OCI-LY7 (cell line): ENCODE measurements at regions not wholly inside any gene's neighbourhood (a gene's known extent, or its start where the extent isn't known, plus 50 kb on each side); places are given as distances from the start of the nearest gene placed in this dataset.

Experiments
- EZH2phosphoT487 ChIP-seq: fragments of 200-600 bp; sonication (generic); IDR thresholded peaks from 2 replicates; pipeline ENCODE4 v1.6.1; 2018; ENCODE audit warnings: low read depth, borderline replicate concordance, mild to moderate bottlenecking, mixed run types, antibody characterized with exemption, low read length, moderate library complexity, mixed read lengths
- TF ChIP-seq, protein P1 (sequence below): fragments of 200-600 bp; sonication (generic); conservative IDR thresholded peaks from 2 replicates; pipeline ENCODE4 v1.5.1; 2014; ENCODE audit warnings: mild to moderate bottlenecking, antibody characterized with exemption, low read length, moderate library complexity, mixed read lengths

GRCh38 chr7:119482671-119483070 is 790.3 kb upstream of the KCND2 start:
- TF ChIP-seq, protein P1, sequence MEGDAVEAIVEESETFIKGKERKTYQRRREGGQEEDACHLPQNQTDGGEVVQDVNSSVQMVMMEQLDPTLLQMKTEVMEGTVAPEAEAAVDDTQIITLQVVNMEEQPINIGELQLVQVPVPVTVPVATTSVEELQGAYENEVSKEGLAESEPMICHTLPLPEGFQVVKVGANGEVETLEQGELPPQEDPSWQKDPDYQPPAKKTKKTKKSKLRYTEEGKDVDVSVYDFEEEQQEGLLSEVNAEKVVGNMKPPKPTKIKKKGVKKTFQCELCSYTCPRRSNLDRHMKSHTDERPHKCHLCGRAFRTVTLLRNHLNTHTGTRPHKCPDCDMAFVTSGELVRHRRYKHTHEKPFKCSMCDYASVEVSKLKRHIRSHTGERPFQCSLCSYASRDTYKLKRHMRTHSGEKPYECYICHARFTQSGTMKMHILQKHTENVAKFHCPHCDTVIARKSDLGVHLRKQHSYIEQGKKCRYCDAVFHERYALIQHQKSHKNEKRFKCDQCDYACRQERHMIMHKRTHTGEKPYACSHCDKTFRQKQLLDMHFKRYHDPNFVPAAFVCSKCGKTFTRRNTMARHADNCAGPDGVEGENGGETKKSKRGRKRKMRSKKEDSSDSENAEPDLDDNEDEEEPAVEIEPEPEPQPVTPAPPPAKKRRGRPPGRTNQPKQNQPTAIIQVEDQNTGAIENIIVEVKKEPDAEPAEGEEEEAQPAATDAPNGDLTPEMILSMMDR: no peak
- no peak for TF ChIP-seq EZH2phosphoT487
